Lower leg skin (tissue), 4 donors: ENCODE measurements at regions not wholly inside any gene's neighbourhood (a gene's known extent, or its start where the extent isn't known, plus 50 kb on each side); places are given as distances from the start of the nearest gene placed in this dataset.

Experiments used
- DNase-seq, 2 donors: peaks; one replicate each; pipeline ENCODE4 v3.0.0-alpha.2; 2019; ENCODE audit warnings: low spot score in 2 of 2
- H3K4me3 ChIP-seq: fragments of 200-600 bp; sonication (generic); 2 replicates; pipeline ENCODE4 v1.5.1; 2017; ENCODE audit warnings: mild to moderate bottlenecking, low read depth; ENCODE audit not compliant: poor library complexity, severe bottlenecking
- CTCF ChIP-seq, 3 donors: fragments of 450-650 bp; IDR thresholded peaks; one replicate each; pipeline ENCODE4 v1.5.1; 2016; ENCODE audit warnings: antibody characterized with exemption in 3 of 3, mild to moderate bottlenecking in 3 of 3, moderate library complexity in 2 of 3
- POLR2A ChIP-seq, 2 donors: fragments of 450-650 bp; IDR thresholded peaks; one replicate each; pipeline ENCODE4 v1.6.1; 2016 to 2017; ENCODE audit warnings: antibody characterized with exemption in 2 of 2, mild to moderate bottlenecking in 1 of 2, moderate library complexity in 1 of 2
- WGBS, 2 donors: methylation state at CpG; one replicate each; pipeline ENCODE4 v1.1.5; 2018; 5-methylcytosine and 5-hydroxymethylcytosine counted together
- intact Hi-C: fragments of 100-400 bp; cut with DNase I; formaldehyde crosslinking; loops from one replicate; pipeline ENCODE4 v1.15.0; 2023; ENCODE audit warnings: low total_unique reads

- H3K4me3 ChIP-seq: no peak overlapping the region
- TF ChIP-seq POLR2A (IDR thresholded peaks at IDR 0.05) (no peak), CTCF (IDR thresholded peaks at IDR 0.05) (no peak)
- intact Hi-C loops: no loop called here
- 46 to 52% methylated on average over 4 of the region's 4 CpGs for WGBS, 2 donors
- no peak for DNase-seq
These were observed 215.5 kb upstream of the KCNMB2 start for GRCh38 chr3:178320456-178321351.

GRCh38 chr3:178324356-178324755 is 211.9 kb upstream of the KCNMB2 start:
- intact Hi-C loops: no loop called here
- DNase-seq: no peak
- TF ChIP-seq POLR2A (IDR thresholded peaks at IDR 0.05): no peak
- TF ChIP-seq CTCF (IDR thresholded peaks at IDR 0.05): no peak
- no peak overlapping the region for H3K4me3 ChIP-seq
- 92 to 97% methylated on average over 5 of the region's 5 CpGs for WGBS, 2 donors

GRCh38 chr3:178325330-178325729 is 210.9 kb upstream of the KCNMB2 start:
- no peak for DNase-seq
- 3 to 13% methylated on average over 1 of the region's 1 CpG for WGBS, 2 donors
- no peak for TF ChIP-seq CTCF (IDR thresholded peaks at IDR 0.05)
- TF ChIP-seq POLR2A (IDR thresholded peaks at IDR 0.05): no peak
- intact Hi-C loops: no loop called here
- H3K4me3 ChIP-seq: no peak overlapping the region

- no peak for TF ChIP-seq POLR2A (IDR thresholded peaks at IDR 0.05)
- TF ChIP-seq CTCF (IDR thresholded peaks at IDR 0.05): no peak
- 74 to 83% methylated on average over 1 of the region's 1 CpG for WGBS, 2 donors
- DNase-seq: no peak
- intact Hi-C loops: no loop called here
- H3K4me3 ChIP-seq: no peak overlapping the region
These were observed 206.3 kb upstream of the KCNMB2 start for GRCh38 chr3:178329936-178330335.

- no peak for TF ChIP-seq POLR2A (IDR thresholded peaks at IDR 0.05)
- TF ChIP-seq CTCF (IDR thresholded peaks at IDR 0.05): no peak
- 97 to 100% methylated on average over 3 of the region's 3 CpGs for WGBS, 2 donors
- intact Hi-C loops: no loop called here
- no peak overlapping the region for H3K4me3 ChIP-seq
- no peak for DNase-seq
These were observed 202.0 kb upstream of the KCNMB2 start for GRCh38 chr3:178334239-178334638.
